Bone marrow (tissue), 2 donors: ENCODE measurements at regions not wholly inside any gene's neighbourhood (a gene's known extent, or its start where the extent isn't known, plus 50 kb on each side); places are given as distances from the start of the nearest gene placed in this dataset.

Experiments used
- DNase-seq, 2 donors: peaks; one replicate each; lab custom pipeline; 2025; lab: John Stamatoyannopoulos, UW

GRCh38 chr1:87437663-87438295 lies 109.1 kb downstream of the LMO4 start:
- no peak for DNase-seq

- DNase-seq, result no peak
These were observed 111.1 kb downstream of the LMO4 start for GRCh38 chr1:87439821-87440220.

GRCh38 chr1:87449348-87449963 lies 120.8 kb downstream of the LMO4 start:
- no peak for DNase-seq

GRCh38 chr1:87450136-87450535 lies 121.5 kb downstream of the LMO4 start:
- no peak for DNase-seq

GRCh38 chr1:87450615-87451209 lies 122.0 kb downstream of the LMO4 start:
- DNase-seq, result no peak

- DNase-seq, result no peak
These were observed 122.7 kb downstream of the LMO4 start for GRCh38 chr1:87451229-87451920.

GRCh38 chr1:87452648-87453047 lies 124.0 kb downstream of the LMO4 start:
- DNase-seq, result no peak

- no peak for DNase-seq
These were observed 128.7 kb downstream of the LMO4 start for GRCh38 chr1:87457408-87457807.

- no peak for DNase-seq
These were observed 134.2 kb downstream of the LMO4 start for GRCh38 chr1:87462894-87463293.

- no peak for DNase-seq
These were observed 135.4 kb downstream of the LMO4 start for GRCh38 chr1:87464022-87464490.

- no peak for DNase-seq
These were observed 137.9 kb downstream of the LMO4 start for GRCh38 chr1:87466621-87467020.

GRCh38 chr1:87472716-87473115 lies 144.0 kb downstream of the LMO4 start:
- no peak for DNase-seq

- no peak for DNase-seq
These were observed 144.6 kb downstream of the LMO4 start for GRCh38 chr1:87473203-87473661.

- no peak for DNase-seq
These were observed 145.4 kb downstream of the LMO4 start for GRCh38 chr1:87474098-87474497.

GRCh38 chr1:87478231-87478630 lies 149.6 kb downstream of the LMO4 start:
- no peak for DNase-seq

GRCh38 chr1:87495147-87495546 lies 166.5 kb downstream of the LMO4 start:
- DNase-seq, result no peak

- no peak for DNase-seq
These were observed 167.2 kb downstream of the LMO4 start for GRCh38 chr1:87495870-87496269.

GRCh38 chr1:87497380-87498203 lies 168.9 kb downstream of the LMO4 start:
- no peak for DNase-seq

GRCh38 chr1:87501738-87502137 lies 173.1 kb downstream of the LMO4 start:
- DNase-seq, result no peak

- DNase-seq, result no peak
These were observed 176.8 kb downstream of the LMO4 start for GRCh38 chr1:87505391-87505983.

GRCh38 chr1:87506147-87506546 lies 177.5 kb downstream of the LMO4 start:
- DNase-seq, result no peak
